ENCODE measurements at regions not wholly inside any gene's neighbourhood (a gene's known extent, or its start where the extent isn't known, plus 50 kb on each side); places are given as distances from the start of the nearest gene placed in this dataset.

GRCh38 chr15:68488290-68488689 lies 56.3 kb upstream of the ITGA11 start:
- no peak for TF ChIP-seq CTCF (IDR thresholded peaks at IDR 0.05; ENCODE audit: low read depth, low read length)
- DNase-seq (ENCODE audit: low read depth in 2 of 2): no peak
- H3K4me3 ChIP-seq (replicated peaks in 1 of 2; ENCODE audit: low read depth in 2 of 2, low read length in 2 of 2): no peak overlapping the region

GRCh38 chr15:68488966-68489365 lies 57.0 kb upstream of the ITGA11 start:
- no peak for TF ChIP-seq CTCF (IDR thresholded peaks at IDR 0.05; ENCODE audit: low read depth, low read length)
- no peak for DNase-seq (ENCODE audit: low read depth in 2 of 2)
- H3K4me3 ChIP-seq (replicated peaks in 1 of 2; ENCODE audit: low read depth in 2 of 2, low read length in 2 of 2): no peak overlapping the region

GRCh38 chr15:68489421-68489820 lies 57.5 kb upstream of the ITGA11 start:
- DNase-seq (ENCODE audit: low read depth in 2 of 2): no peak
- TF ChIP-seq CTCF (IDR thresholded peaks at IDR 0.05; ENCODE audit: low read depth, low read length): no peak

GRCh38 chr15:68491415-68492106 lies 59.6 kb upstream of the ITGA11 start:
- TF ChIP-seq CTCF (IDR thresholded peaks at IDR 0.05; ENCODE audit: low read depth, low read length): no peak
- no peak overlapping the region for H3K4me3 ChIP-seq (replicated peaks in 1 of 2; ENCODE audit: low read depth in 2 of 2, low read length in 2 of 2)
- DNase-seq (ENCODE audit: low read depth in 2 of 2): no peak

More at GRCh38 chr15:68489421-68489820, 57.5 kb upstream of the ITGA11 start:
- H3K4me3 ChIP-seq (replicated peaks in 1 of 2; ENCODE audit: low read depth in 2 of 2, low read length in 2 of 2): no peak overlapping the region

GRCh38 chr15:68492855-68493254 lies 60.9 kb upstream of the ITGA11 start:
- no peak overlapping the region for H3K4me3 ChIP-seq (replicated peaks in 1 of 2; ENCODE audit: low read depth in 2 of 2, low read length in 2 of 2)
- no peak for TF ChIP-seq CTCF (IDR thresholded peaks at IDR 0.05; ENCODE audit: low read depth, low read length)
- DNase-seq (ENCODE audit: low read depth in 2 of 2): peak; percentile 62 to 68

- DNase-seq (ENCODE audit: low read depth in 2 of 2): no peak
- no peak for TF ChIP-seq CTCF (IDR thresholded peaks at IDR 0.05; ENCODE audit: low read depth, low read length)
- no peak overlapping the region for H3K4me3 ChIP-seq (replicated peaks in 1 of 2; ENCODE audit: low read depth in 2 of 2, low read length in 2 of 2)
Observed at GRCh38 chr15:68493629-68494028, 61.7 kb upstream of the ITGA11 start.

Data from cardiac fibroblast (primary cell).